HG03175 (cell line): ENCODE measurements at regions not wholly inside any gene's neighbourhood (a gene's known extent, or its start where the extent isn't known, plus 50 kb on each side); places are given as distances from the start of the nearest gene placed in this dataset.

ENCODE experiments used
- ATAC-seq: cut with Tn5 transposase; IDR thresholded peaks from one replicate; pipeline ENCODE4 v1.9.1; 2021; ENCODE audit warnings: mild to moderate bottlenecking, moderate library complexity; ENCODE audit not compliant: unreplicated experiment

- ATAC-seq: no peak
Measured at GRCh38 chr13:44169018-44169911, 204.4 kb upstream of the SERP2 start.

- ATAC-seq: no peak
Measured at GRCh38 chr13:44170731-44171130, 202.9 kb upstream of the SERP2 start.

- ATAC-seq: no peak
Measured at GRCh38 chr13:44171156-44171555, 202.5 kb upstream of the SERP2 start.

GRCh38 chr13:44171861-44172260 is 201.8 kb upstream of the SERP2 start:
- ATAC-seq: no peak

GRCh38 chr13:44172281-44172810 is 201.3 kb upstream of the SERP2 start:
- ATAC-seq: no peak

GRCh38 chr13:44174769-44175425 is 198.7 kb upstream of the SERP2 start:
- no peak for ATAC-seq

- no peak for ATAC-seq
Measured at GRCh38 chr13:44176173-44176572, 197.5 kb upstream of the SERP2 start.

GRCh38 chr13:44180876-44181536 is 192.6 kb upstream of the SERP2 start:
- no peak for ATAC-seq

- ATAC-seq: no peak
Measured at GRCh38 chr13:44181931-44182330, 191.7 kb upstream of the SERP2 start.

- ATAC-seq: no peak
Measured at GRCh38 chr13:44184740-44185139, 188.9 kb upstream of the SERP2 start.

- ATAC-seq: no peak
Measured at GRCh38 chr13:44188257-44188656, 185.4 kb upstream of the SERP2 start.

- no peak for ATAC-seq
Measured at GRCh38 chr13:44189085-44189484, 184.5 kb upstream of the SERP2 start.

- ATAC-seq: no peak
Measured at GRCh38 chr13:44191103-44191502, 182.5 kb upstream of the SERP2 start.

- ATAC-seq: peak; percentile 41
Measured at GRCh38 chr13:44191504-44192171, 182.0 kb upstream of the SERP2 start.

- ATAC-seq: no peak
Measured at GRCh38 chr13:44193731-44194130, 179.9 kb upstream of the SERP2 start.

- no peak for ATAC-seq
Measured at GRCh38 chr13:44195245-44195644, 178.4 kb upstream of the SERP2 start.

GRCh38 chr13:44196196-44196751 is 177.3 kb upstream of the SERP2 start:
- no peak for ATAC-seq

- ATAC-seq: peak; percentile 77
Measured at GRCh38 chr13:44197791-44198770, 175.5 kb upstream of the SERP2 start.

GRCh38 chr13:44198826-44199225 is 174.8 kb upstream of the SERP2 start:
- ATAC-seq: no peak
